ENCODE measurements at regions not wholly inside any gene's neighbourhood (a gene's known extent, or its start where the extent isn't known, plus 50 kb on each side); places are given as distances from the start of the nearest gene placed in this dataset.
"Not testable (repeated sequence)": the region's sequence is repeated elsewhere in the genome, so short reads cannot be mapped to it uniquely, and the experiment has no call there.

GRCh38 chr7:131849472-131849871 lies 293.0 kb upstream of the PODXL start:
- no peak for DNase-seq (ENCODE audit: low spot score)

- no peak for DNase-seq (ENCODE audit: low spot score)
Observed at GRCh38 chr7:131848033-131848432, 291.6 kb upstream of the PODXL start.

- no peak for DNase-seq (ENCODE audit: low spot score)
Observed at GRCh38 chr7:131845573-131846314, 289.3 kb upstream of the PODXL start.

GRCh38 chr7:131844369-131844768 lies 287.9 kb upstream of the PODXL start:
- no peak for DNase-seq (ENCODE audit: low spot score)

GRCh38 chr7:131843898-131844331 lies 287.5 kb upstream of the PODXL start:
- DNase-seq (ENCODE audit: low spot score), result no peak

- DNase-seq (ENCODE audit: low spot score), result no peak
Observed at GRCh38 chr7:131839967-131840690, 283.7 kb upstream of the PODXL start.

- no peak for DNase-seq (ENCODE audit: low spot score)
Observed at GRCh38 chr7:131836733-131837132, 280.3 kb upstream of the PODXL start.

- DNase-seq (ENCODE audit: low spot score), result no peak
Observed at GRCh38 chr7:131835141-131835540, 278.7 kb upstream of the PODXL start.

- DNase-seq (ENCODE audit: low spot score), result no peak
Observed at GRCh38 chr7:131830681-131831080, 274.3 kb upstream of the PODXL start.

GRCh38 chr7:131829947-131830558 lies 273.6 kb upstream of the PODXL start:
- DNase-seq (ENCODE audit: low spot score), result no peak

- no peak for DNase-seq (ENCODE audit: low spot score)
Observed at GRCh38 chr7:131827421-131827820, 271.0 kb upstream of the PODXL start.

- no peak for DNase-seq (ENCODE audit: low spot score)
Observed at GRCh38 chr7:131826960-131827359, 270.5 kb upstream of the PODXL start.

- DNase-seq (ENCODE audit: low spot score), result not testable (repeated sequence)
Observed at GRCh38 chr7:131823961-131824440, 267.6 kb upstream of the PODXL start.

- DNase-seq (ENCODE audit: low spot score), result no peak
Observed at GRCh38 chr7:131819891-131820290, 263.5 kb upstream of the PODXL start.

GRCh38 chr7:131816391-131817007 lies 260.1 kb upstream of the PODXL start:
- DNase-seq (ENCODE audit: low spot score), result no peak

GRCh38 chr7:131808736-131809135 lies 252.3 kb upstream of the PODXL start:
- no peak for DNase-seq (ENCODE audit: low spot score)

GRCh38 chr7:131808156-131808555 lies 251.7 kb upstream of the PODXL start:
- not testable (repeated sequence) for DNase-seq (ENCODE audit: low spot score)

- no peak for DNase-seq (ENCODE audit: low spot score)
Observed at GRCh38 chr7:131803816-131804215, 247.4 kb upstream of the PODXL start.

GRCh38 chr7:131802195-131802864 lies 245.9 kb upstream of the PODXL start:
- DNase-seq (ENCODE audit: low spot score), result no peak

- no peak for DNase-seq (ENCODE audit: low spot score)
Observed at GRCh38 chr7:131800531-131800930, 244.1 kb upstream of the PODXL start.

GRCh38 chr7:131800008-131800407 lies 243.6 kb upstream of the PODXL start:
- no peak for DNase-seq (ENCODE audit: low spot score)

- no peak for DNase-seq (ENCODE audit: low spot score)
Observed at GRCh38 chr7:131797841-131798240, 241.4 kb upstream of the PODXL start.

Measured in CD4-positive, alpha-beta T cell treated with Interleukin-6 at 100 ng/mL for 8 hours (primary cell).